GM10266 (cell line): ENCODE measurements at regions not wholly inside any gene's neighbourhood (a gene's known extent, or its start where the extent isn't known, plus 50 kb on each side); places are given as distances from the start of the nearest gene placed in this dataset.
"Not testable (repeated sequence)": the region's sequence is repeated elsewhere in the genome, so short reads cannot be mapped to it uniquely, and the experiment has no call there.

ENCODE experiments used
- DNase-seq: peaks from one replicate; pipeline ENCODE4 v3.0.0; 2012; ENCODE audit errors: extremely low spot score
- TF ChIP-seq, protein P1 (sequence below): IDR thresholded peaks from 2 replicates; pipeline ENCODE4 v1.5.1; 2012; ENCODE audit warnings: mild to moderate bottlenecking, low read depth; ENCODE audit not compliant: control insufficient read depth, insufficient read depth; ENCODE audit errors: missing control alignments

DNA sequence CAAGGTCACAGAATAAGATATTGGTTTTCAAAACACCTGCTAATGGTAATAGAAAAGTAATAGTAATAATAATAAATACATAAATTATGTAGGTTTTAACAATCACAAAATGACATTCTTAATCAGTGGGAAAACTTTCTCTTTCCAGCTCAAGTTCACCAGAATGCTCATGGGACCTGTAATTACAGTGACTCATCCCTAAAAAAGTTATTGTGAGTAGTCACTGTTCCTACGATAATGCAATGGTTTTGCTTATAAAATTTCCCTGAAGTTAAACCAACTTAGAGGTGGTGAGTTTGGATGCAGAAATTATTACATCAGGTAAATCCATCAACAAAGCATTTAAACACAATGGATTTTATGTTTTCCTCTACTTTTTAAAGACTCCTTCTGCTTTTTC, 502.3 kb downstream of the PID1 start:
- TF ChIP-seq, protein P1, sequence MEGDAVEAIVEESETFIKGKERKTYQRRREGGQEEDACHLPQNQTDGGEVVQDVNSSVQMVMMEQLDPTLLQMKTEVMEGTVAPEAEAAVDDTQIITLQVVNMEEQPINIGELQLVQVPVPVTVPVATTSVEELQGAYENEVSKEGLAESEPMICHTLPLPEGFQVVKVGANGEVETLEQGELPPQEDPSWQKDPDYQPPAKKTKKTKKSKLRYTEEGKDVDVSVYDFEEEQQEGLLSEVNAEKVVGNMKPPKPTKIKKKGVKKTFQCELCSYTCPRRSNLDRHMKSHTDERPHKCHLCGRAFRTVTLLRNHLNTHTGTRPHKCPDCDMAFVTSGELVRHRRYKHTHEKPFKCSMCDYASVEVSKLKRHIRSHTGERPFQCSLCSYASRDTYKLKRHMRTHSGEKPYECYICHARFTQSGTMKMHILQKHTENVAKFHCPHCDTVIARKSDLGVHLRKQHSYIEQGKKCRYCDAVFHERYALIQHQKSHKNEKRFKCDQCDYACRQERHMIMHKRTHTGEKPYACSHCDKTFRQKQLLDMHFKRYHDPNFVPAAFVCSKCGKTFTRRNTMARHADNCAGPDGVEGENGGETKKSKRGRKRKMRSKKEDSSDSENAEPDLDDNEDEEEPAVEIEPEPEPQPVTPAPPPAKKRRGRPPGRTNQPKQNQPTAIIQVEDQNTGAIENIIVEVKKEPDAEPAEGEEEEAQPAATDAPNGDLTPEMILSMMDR, result no peak
- DNase-seq, result no peak

DNA sequence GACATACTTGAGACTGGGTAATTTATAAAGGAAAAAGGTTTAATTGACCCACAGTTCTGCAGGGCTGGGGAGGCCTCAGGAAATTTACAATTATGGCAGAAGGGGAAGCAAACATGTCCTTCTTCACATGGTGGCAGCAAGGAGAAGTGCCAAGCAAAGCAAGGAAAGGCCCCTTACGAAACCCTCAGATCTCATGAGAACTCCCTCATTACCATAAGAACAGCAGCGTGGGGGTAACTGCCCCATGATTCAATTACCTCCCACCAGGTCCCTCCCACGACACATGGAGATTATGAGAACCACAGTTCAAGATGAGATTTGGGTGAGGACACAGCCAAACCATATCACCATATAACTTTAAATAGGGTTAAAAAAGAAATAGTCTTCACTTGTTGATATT, 502.9 kb downstream of the PID1 start:
- DNase-seq, result not testable (repeated sequence)

DNA sequence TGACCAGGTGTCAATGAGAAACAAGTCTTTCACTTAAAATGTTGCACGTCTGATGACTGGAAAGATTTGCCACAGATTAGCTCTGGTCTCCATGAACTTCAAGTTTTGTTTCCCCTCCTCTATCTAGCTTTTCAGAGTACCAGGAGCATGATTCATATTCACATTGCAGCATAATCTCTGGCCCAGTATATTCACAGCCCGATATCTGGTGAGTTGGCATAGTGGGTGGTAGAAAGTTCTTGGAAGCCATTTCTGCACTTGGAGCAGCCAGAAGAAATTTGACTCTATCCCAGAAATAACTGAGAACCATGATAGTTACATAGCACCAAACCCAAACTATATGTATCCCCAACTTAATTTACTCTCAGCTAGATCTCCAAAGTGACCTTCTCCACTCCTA, 503.9 kb downstream of the PID1 start:
- no peak for DNase-seq
- TF ChIP-seq, protein P1, result no peak

DNA sequence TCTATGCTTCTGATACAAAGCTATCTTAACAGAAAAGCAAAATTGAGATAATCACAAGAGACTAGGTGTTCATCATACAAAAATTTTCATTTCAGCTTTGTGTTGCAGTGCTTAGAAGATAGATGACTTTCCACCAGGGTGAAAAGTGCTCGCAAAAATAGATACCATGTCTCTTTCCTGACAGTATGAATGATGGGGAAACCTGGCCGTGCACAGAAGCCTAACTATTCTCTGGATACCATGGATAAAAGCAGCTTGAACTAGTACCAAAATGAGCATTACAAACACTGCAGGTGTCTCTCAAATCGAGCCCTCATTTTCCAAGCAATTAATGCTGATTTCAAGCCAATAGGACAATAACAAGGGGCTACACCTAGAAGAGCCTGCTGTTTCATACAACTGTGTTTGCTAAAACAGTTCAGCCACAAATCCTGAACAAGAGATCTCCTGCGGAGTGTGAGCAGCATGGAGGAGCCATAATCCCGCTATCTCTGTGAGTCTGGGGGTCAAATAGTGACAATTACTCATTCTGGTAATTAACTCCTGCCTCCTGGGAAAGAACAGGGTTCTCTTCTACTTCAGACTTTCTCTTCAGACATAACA, 507.6 kb downstream of the PID1 start:
- TF ChIP-seq, protein P1, result no peak
- DNase-seq, result no peak

DNA sequence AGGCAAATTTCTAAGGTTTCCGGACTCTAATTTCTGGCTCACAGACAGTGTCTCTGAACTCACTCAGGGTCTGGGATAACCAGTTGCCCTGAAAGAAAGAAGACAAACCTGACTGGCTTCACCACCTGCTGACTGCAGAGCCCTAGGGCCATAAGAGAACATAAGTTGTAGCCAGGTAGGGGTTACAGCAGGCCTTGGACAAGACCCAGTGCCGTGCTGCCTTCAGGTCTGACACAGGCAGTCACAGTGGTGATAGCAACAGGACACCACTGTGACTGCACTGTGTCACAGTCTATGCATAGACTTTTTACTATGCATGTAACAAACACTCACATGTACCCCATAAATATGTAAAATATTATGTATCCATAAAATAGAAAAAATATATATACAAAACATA, 508.5 kb downstream of the PID1 start:
- TF ChIP-seq, protein P1, result no peak
- no peak for DNase-seq

DNA sequence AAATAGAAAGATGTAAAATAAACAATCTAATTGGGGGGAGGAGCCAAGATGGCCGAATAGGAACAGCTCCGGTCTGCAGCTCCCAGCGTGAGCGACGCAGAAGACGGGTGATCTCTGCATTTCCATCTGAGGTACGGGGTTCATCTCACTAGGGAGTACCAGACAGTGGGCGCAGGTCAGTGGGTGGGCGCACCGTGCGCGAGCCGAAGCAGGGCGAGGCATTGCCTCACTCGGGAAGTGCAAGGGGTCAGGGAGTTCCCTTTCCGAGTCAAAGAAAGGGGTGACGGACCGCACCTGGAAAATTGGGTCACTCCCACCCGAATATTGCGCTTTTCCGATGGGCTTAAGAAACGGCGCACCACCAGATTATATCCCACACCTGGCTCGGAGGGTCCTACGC, 515.4 kb downstream of the PID1 start:
- DNase-seq, result not testable (repeated sequence)

DNA sequence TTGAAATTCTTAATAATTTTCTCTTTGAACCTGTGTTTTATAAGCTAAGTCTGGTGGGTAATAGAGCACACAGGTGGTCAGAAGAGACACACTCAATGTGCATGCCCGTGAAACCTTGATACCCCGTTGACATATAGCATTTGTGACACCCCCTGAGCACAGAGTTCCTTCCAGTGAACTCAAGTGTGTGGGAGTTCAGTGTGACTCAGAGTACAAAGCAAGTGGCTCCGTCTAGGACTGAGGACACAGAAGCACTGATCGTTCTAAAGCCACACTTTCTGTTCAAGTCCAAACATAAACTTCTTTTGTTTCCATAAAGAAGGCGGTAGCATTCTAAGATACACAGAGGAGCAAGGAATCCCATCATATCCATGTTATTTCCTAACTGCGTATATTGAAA, 523.6 kb downstream of the PID1 start:
- TF ChIP-seq, protein P1, result no peak
- DNase-seq, result no peak

DNA sequence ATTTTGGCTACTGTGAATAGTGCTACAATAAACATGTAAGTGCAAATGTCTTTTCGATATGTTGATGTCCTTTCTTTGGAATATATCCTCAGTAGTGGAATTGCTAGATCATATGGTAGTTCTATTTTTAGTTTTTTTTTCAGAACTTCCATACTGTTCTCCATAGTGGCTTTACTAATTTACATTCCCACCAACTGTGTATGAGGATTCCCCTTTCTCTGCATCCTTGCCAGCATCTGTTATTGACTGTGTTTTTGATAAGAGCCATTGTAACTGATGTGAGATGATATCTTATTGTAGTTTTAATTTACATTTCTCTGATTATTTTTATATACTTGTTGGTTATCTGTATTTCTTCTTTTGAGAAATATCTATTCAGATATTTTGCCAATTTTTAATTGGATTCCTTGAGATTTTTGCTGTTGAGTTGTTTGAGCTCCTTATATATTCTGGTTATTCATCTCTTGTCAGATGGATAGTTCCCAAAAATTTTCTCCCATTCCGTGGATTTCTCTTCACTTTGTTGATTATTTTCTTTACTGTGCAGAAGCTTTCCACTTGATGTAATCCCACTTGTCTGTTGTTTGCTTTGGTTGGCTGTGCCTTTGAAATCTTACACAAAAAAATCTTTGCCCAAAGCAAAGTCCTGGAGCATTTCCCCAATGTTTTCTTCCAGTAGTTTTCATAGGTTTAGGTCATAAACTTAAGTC, 532.3 kb downstream of the PID1 start:
- TF ChIP-seq, protein P1, result no peak
- DNase-seq, result no peak
